Activated naive CD4-positive, alpha-beta T cell treated with anti-CD3 and anti-CD28 coated beads, Interleukin-2, amount 50 U/mL, for 72 hours (primary cell): ENCODE measurements at regions not wholly inside any gene's neighbourhood (a gene's known extent, or its start where the extent isn't known, plus 50 kb on each side); places are given as distances from the start of the nearest gene placed in this dataset.
A peak's percentile ranks its signal among the peaks of the same experiment; 100 is the strongest.
"Not testable (repeated sequence)": the region's sequence is repeated elsewhere in the genome, so short reads cannot be mapped to it uniquely, and the experiment has no call there.

Experiments
- ATAC-seq, 2 donors: fragments of 150-1000 bp; cut with Tn5 transposase; 2 replicates each; pipeline ENCODE4 v1.10.0; 2021; ENCODE audit warnings: mild to moderate bottlenecking in 2 of 2, moderate library complexity in 2 of 2
- DNase-seq, 2 donors: peaks; one replicate each; pipeline ENCODE4 v3.0.0; 2021 to 2022; ENCODE audit warnings: low spot score in 2 of 2
- H3K27ac Mint-ChIP-seq, 2 donors: one replicate each; pipeline ENCODE4 v1.8.0; 2022; ENCODE audit warnings: mild to moderate bottlenecking in 2 of 2, mixed read lengths in 2 of 2
- H3K36me3 Mint-ChIP-seq, 2 donors: one replicate each; pipeline ENCODE4 v1.8.0; 2022; ENCODE audit warnings: mixed read lengths in 2 of 2
- H3K9me3 Mint-ChIP-seq, 2 donors: one replicate each; pipeline ENCODE4 v1.8.0; 2022; ENCODE audit warnings: mixed read lengths in 2 of 2

- H3K36me3 Mint-ChIP-seq, result no peaks in the 10 kb centered on the region
- ATAC-seq (no peak), DNase-seq (no peak)
- no peak overlapping the region for H3K27ac Mint-ChIP-seq
- no peaks in the 10 kb centered on the region for H3K9me3 Mint-ChIP-seq
These were observed 130.8 kb downstream of the TMX1 start for GRCh38 chr14:51370758-51371386.

GRCh38 chr14:51377186-51377585 is 137.1 kb downstream of the TMX1 start:
- H3K36me3 Mint-ChIP-seq, DNase-seq, H3K27ac Mint-ChIP-seq, H3K9me3 Mint-ChIP-seq, ATAC-seq: not testable (repeated sequence)

- DNase-seq (no peak), ATAC-seq (no peak)
- Mint-ChIP-seq H3K27ac (no peak overlapping the region), H3K9me3 (no peaks in the 10 kb centered on the region), H3K36me3 (no peaks in the 10 kb centered on the region)
These were observed 142.5 kb downstream of the TMX1 start for GRCh38 chr14:51382506-51382905.

GRCh38 chr14:51386411-51386810 is 146.4 kb downstream of the TMX1 start:
- no peaks in the 10 kb centered on the region for H3K36me3 Mint-ChIP-seq
- no peak overlapping the region for H3K27ac Mint-ChIP-seq
- ATAC-seq (no peak), DNase-seq (no peak)
- peaks cover 0 to 5% of the 10 kb centered on the region in 2 donors for H3K9me3 Mint-ChIP-seq

- ATAC-seq, result no peak
- DNase-seq, result no peak
- Mint-ChIP-seq H3K36me3 (no peaks in the 10 kb centered on the region), H3K27ac (no peak overlapping the region), H3K9me3 (peaks cover 0 to 5% of the 10 kb centered on the region in 2 donors)
These were observed 147.1 kb downstream of the TMX1 start for GRCh38 chr14:51386983-51387735.

- no peak overlapping the region for H3K27ac Mint-ChIP-seq
- DNase-seq, result no peak
- no peaks in the 10 kb centered on the region for H3K36me3 Mint-ChIP-seq
- peaks cover 0 to 5% of the 10 kb centered on the region in 2 donors for H3K9me3 Mint-ChIP-seq
- no peak for ATAC-seq
These were observed 152.4 kb downstream of the TMX1 start for GRCh38 chr14:51392416-51392815.

- no peak overlapping the region for H3K27ac Mint-ChIP-seq
- H3K9me3 Mint-ChIP-seq, result peaks cover 0 to 5% of the 10 kb centered on the region in 2 donors
- no peak for ATAC-seq
- DNase-seq, result no peak
- H3K36me3 Mint-ChIP-seq, result no peaks in the 10 kb centered on the region
These were observed 154.3 kb downstream of the TMX1 start for GRCh38 chr14:51394384-51394783.

- Mint-ChIP-seq H3K9me3 (peaks cover 0 to 5% of the 10 kb centered on the region in 2 donors), H3K27ac (no peak overlapping the region), H3K36me3 (no peaks in the 10 kb centered on the region)
- no peak for DNase-seq
- no peak for ATAC-seq
These were observed 154.8 kb downstream of the TMX1 start for GRCh38 chr14:51394804-51395203.

GRCh38 chr14:51395361-51395849 is 155.4 kb downstream of the TMX1 start:
- DNase-seq (no peak), ATAC-seq (no peak)
- H3K27ac Mint-ChIP-seq, result peak overlapping the region in 1 of 2 donors; percentile 42
- H3K36me3 Mint-ChIP-seq, result no peaks in the 10 kb centered on the region
- H3K9me3 Mint-ChIP-seq, result peaks cover 0 to under 1% of the 10 kb centered on the region in 2 donors

GRCh38 chr14:51396222-51396815 is 156.3 kb downstream of the TMX1 start:
- ATAC-seq (no peak), DNase-seq (no peak)
- no peaks in the 10 kb centered on the region for H3K9me3 Mint-ChIP-seq
- no peaks in the 10 kb centered on the region for H3K36me3 Mint-ChIP-seq
- H3K27ac Mint-ChIP-seq, result no peak overlapping the region

- DNase-seq (no peak), ATAC-seq (no peak)
- Mint-ChIP-seq H3K27ac (no peak overlapping the region), H3K36me3 (no peaks in the 10 kb centered on the region), H3K9me3 (no peaks in the 10 kb centered on the region)
These were observed 158.9 kb downstream of the TMX1 start for GRCh38 chr14:51398898-51399297.

- ATAC-seq (no peak), DNase-seq (no peak)
- no peak overlapping the region for H3K27ac Mint-ChIP-seq
- H3K9me3 Mint-ChIP-seq, result no peaks in the 10 kb centered on the region
- H3K36me3 Mint-ChIP-seq, result no peaks in the 10 kb centered on the region
These were observed 160.1 kb downstream of the TMX1 start for GRCh38 chr14:51400139-51400538.

GRCh38 chr14:51401272-51401671 is 161.2 kb downstream of the TMX1 start:
- no peak for DNase-seq
- no peak for ATAC-seq
- no peaks in the 10 kb centered on the region for H3K36me3 Mint-ChIP-seq
- H3K27ac Mint-ChIP-seq, result no peak overlapping the region
- H3K9me3 Mint-ChIP-seq, result no peaks in the 10 kb centered on the region

- H3K36me3 Mint-ChIP-seq, result no peaks in the 10 kb centered on the region
- DNase-seq (no peak), ATAC-seq (no peak)
- H3K27ac Mint-ChIP-seq, result no peak overlapping the region
- no peaks in the 10 kb centered on the region for H3K9me3 Mint-ChIP-seq
These were observed 161.7 kb downstream of the TMX1 start for GRCh38 chr14:51401756-51402155.

- DNase-seq (no peak), ATAC-seq (no peak)
- H3K9me3 Mint-ChIP-seq, result peaks cover 4 to 7% of the 10 kb centered on the region in 2 donors
- peaks cover 2 to 7% of the 10 kb centered on the region in 2 donors for H3K36me3 Mint-ChIP-seq
- H3K27ac Mint-ChIP-seq, result no peak overlapping the region
These were observed 170.8 kb downstream of the TMX1 start for GRCh38 chr14:51410897-51411296.

- peak; percentile 18 to 49 for ATAC-seq
- Mint-ChIP-seq H3K27ac (peak overlapping the region in 1 of 2 donors; percentile 60), H3K36me3 (peaks cover 35 to 52% of the 10 kb centered on the region in 2 donors), H3K9me3 (peaks cover 24 to 28% of the 10 kb centered on the region in 2 donors)
- no peak for DNase-seq
These were observed 179.6 kb downstream of the TMX1 start for GRCh38 chr14:51419685-51420084.

GRCh38 chr14:51422704-51423103 is 182.7 kb downstream of the TMX1 start:
- no peak overlapping the region for H3K27ac Mint-ChIP-seq
- peaks cover 17 to 18% of the 10 kb centered on the region in 2 donors for H3K9me3 Mint-ChIP-seq
- peaks cover 23 to 29% of the 10 kb centered on the region in 2 donors for H3K36me3 Mint-ChIP-seq
- ATAC-seq (no peak), DNase-seq (no peak)
